NOMO-1 (cell line): ENCODE measurements at regions not wholly inside any gene's neighbourhood (a gene's known extent, or its start where the extent isn't known, plus 50 kb on each side); places are given as distances from the start of the nearest gene placed in this dataset.

ENCODE experiments used
- DNase-seq, 2 experiments: peaks; one replicate each; lab custom pipeline; 2025; ENCODE audit not compliant: unreplicated experiment in 2 of 2; lab: John Stamatoyannopoulos, UW

DNA sequence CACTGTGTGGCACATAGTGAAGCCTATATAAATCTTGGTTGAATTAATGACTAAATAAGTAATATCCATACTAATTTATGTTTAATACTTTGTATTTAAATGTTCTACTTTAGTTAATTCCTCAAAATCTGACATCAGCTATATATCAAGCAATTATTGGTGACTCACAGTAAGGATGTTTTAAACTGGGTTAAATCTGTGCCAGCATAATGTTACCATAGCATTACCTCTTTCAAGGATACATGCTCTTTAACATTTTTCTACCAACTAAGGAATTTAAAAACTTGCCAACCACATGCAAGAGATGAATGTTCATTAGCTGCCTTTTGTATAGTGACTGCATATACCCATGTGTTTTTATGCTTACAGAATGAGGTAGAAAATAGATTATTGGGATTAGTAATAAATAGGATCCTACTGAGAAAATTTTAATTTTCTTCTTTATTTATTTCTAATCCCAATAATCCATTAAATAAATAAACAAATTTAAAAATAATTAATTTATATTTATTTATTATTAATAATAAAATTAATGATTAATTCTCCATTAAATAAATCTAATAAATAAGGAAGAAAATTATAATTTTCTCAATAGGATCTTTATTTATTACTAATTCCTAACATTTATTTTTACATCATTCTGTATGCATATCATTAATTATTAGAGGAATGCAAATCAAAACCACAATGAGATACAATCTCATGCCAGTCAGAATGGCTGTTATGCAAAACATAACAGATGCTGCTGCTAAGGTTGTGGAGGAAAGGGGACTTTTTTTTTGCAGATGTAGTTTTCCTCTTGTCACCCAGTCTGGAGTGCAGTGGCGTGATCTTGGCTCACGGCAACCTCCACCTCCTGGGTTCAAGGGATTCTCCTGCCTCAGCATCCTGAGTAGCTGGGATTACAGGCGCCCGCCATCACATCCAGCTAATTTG lies 410.7 kb upstream of the DSEL start:
- DNase-seq: no peak

DNA sequence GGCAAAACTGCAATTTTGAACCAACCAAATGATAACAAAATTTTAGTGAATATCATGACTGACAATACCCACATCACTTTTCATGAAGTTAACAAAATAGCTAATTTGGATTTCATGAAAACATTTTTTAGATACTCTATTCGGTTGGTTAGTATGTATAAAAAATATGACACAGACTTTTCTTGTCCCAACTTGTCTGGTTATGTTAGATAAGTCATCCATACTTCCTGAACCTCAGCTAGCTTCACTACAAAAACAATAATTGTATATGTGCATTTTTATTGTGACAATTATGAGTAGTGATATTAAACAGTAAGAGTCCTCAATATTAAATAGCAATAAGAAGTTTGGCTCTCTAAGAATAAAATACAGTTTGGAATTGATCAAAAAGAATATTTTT lies 408.1 kb upstream of the DSEL start:
- no peak for DNase-seq

DNA sequence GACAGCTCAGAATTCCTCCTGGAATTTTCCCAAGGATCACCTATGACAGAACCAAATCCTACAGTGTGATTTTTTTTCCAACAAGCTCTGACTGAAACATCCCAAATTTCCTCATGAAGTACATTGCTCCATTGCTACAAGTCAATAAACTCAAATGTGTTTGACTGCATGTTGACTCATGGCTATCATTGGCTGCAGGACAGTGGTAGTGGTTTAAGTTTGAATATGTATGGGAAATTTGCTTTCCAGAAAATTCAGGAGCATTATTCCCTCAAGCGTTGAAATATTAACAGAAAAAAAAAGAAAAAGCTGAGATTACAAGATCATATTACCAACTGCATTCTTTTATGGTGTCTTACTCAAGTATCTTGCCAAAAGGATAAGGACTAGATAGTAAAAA lies 402.8 kb upstream of the DSEL start:
- DNase-seq: no peak

DNA sequence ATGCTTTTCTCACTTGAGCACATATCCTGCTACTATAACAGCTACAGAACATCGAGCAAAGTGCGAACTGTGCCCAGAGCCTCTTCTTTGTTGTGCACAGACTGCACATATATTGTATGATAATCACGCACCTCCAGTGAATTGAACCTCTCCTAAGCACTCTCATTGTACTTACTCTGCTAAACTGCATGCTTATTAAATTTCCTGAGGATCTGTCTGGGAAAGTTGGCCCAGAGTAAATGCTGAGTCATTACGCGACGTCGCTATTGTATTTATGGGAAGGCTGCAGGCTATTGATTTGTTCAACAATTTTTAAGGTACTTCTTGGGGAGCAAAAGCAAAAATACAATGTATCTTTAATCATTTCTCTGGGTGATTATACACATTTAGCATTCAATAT lies 399.6 kb upstream of the DSEL start:
- no peak for DNase-seq

DNA sequence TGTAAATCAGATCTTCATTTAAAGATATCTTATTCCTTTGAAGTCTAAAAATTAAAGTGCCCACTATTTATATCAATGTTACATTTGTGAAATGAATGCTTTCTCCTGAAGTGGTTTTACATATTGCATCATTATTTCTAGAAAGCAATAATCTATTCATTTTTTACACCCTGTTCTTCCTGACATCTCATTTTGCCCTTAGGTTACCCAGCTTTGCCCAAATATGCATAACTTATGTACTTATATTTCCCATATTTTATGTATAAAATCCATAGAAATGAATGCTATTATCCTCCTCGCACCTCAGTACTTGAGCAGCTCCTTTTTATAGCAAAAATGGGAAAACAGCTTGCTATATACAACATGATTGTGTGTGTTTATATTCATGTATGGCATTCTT lies 396.5 kb upstream of the DSEL start:
- no peak for DNase-seq

DNA sequence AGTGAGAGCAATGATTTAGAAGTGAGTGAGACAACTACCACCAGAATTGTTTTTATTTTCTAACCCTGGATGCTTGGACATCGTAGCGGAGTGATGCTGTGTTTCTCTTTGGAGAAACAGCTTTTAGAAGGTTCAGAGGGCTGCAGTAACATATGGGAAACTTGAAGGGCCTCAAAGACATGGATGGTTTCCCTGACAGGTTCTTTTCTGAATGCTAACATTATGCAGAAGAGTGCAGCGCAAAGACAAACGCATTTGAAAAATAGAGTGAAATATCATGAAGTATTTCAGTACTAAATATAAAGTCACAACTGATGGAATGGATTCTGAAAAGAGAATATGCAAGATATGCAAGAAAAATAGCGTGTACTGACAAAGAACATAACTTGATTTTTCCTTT lies 385.1 kb upstream of the DSEL start:
- DNase-seq: no peak

DNA sequence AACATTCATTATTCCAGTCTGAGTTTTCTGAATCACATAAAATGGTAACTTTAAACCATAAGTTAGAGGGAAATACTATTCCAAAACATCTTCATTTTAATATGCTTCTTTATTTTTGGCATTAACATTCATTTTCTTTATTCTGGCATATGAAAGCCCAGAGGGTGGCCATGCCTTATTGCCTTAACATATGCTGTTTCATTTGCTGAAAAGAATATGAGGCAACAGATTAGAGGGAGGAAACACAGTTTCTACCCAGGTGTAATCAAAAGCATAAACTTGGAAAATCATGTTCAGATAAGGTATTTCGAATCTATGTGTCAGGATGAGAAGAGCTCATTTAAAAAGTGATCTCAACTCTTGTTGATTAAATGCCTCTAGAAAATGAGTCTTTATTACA lies 379.9 kb upstream of the DSEL start:
- DNase-seq: no peak

DNA sequence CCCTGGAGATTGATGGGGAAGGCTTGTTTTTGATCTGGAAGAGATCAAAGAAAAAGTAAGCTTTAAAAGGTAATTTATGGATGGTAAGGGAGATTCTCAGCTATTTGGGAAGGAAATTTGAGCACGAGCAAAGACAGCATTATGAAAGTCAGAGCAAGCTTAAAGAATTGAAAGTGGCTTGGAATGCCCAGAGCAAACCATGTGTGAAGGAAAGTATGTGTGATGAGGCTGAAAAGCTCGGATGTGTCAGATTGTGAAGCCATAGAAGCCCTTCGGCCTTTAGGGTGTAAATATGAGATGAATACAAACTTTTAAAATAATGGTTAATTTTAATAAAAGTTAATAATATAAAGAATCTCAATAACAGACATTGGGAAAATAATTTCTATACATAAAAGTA lies 377.4 kb upstream of the DSEL start:
- DNase-seq: no peak

DNA sequence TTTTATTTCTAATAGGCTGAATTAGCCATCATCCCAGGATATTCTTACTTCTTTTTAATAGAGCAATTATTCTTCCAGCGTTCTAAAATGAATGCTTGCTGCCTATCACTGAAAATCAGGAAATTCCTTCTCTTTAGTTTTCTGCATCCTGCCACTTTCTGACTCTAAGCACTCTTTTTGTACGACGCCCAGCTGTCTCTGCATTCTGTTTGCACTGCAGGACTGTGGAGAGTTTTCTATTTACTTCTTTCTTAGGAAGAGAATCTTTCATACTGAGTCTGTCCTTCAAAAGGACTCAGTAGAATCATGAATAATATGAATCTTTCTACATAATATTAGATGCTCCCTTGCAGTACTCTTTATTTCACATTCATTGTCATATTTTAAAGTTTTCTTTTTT lies 360.4 kb upstream of the DSEL start:
- DNase-seq: no peak

DNA sequence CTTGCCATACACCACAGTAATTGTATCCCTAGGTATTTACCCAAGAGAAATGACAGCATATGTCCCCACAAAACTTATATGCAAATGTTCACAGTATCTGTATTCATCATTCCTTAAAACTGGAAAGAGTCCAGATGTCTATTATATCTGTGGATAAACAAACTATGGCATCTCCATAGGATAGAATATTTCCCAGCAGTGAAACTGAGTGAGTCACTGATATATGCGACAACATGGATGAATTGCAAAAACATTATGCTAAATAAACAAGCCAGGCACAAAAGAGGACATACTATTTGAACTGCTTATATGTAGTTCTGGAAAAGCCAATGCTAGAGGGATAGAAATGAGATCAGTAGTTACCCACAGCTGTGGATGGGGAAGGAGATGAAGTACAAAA lies 359.4 kb upstream of the DSEL start:
- no peak for DNase-seq

DNA sequence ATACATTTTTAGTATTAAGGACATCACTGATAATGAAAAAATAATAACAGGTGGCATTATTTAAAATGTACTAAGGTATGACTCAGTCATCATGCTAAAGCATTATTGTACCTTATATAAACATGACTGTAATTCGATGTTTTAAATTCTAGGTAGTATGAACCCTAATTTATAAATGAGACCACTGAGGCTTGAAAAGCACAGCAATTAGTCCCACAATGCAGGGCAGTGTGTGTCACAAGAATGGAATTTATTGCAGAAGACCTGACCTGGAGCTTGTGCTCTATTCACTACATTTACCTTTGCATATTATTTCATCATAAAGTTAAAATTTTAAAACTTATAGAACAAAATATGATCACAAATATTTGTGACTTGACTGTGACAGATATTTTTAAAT lies 358.5 kb upstream of the DSEL start:
- DNase-seq: no peak

DNA sequence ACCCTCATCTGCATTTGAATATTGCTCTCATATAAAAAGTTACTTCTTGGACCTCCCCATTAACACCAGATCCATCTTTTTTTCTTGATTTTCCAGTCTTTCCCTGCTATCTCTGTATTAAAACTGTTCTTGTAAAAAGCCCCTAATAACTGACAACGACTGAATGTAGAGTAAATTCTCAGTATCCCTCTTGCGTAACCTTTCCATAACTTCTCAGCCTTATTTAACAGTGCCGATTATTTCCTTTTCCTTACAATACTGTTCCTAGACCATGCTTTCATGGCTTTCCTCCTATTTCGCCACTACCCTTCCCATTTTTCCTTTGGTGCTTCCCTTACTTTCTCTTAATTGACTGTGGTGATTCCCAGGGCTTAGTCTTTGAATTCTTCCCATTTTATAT lies 348.9 kb upstream of the DSEL start:
- DNase-seq: no peak

DNA sequence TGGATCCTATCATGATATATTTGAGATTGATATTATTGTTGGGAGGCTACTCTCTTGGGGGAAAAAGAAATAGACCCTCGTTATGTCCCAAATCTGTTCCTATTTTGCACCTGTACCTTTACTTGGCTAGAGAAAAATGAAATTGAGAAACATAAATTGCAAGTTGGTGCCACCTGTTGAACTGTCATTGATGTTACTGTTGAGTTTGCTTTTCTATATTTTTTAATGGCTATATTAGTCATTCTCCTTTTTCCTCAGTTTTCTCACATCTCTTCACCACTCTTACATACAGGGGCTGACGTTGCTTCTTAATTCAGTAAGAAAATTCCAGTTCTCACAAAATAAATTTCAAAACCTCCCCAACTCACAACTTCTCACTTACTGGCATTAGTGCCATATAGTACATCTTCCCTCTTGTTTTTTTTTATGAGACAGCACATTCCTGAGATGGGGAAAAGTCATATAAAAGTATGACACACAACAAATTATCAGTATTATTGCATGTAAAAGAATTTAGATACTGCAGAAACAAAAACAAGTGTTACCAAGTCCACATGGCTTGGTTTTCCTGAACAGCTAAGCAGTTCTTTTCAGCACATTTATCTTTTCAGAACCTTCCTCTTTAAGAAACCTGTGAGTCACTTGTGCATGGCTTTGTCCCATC lies 348.3 kb upstream of the DSEL start:
- no peak for DNase-seq

DNA sequence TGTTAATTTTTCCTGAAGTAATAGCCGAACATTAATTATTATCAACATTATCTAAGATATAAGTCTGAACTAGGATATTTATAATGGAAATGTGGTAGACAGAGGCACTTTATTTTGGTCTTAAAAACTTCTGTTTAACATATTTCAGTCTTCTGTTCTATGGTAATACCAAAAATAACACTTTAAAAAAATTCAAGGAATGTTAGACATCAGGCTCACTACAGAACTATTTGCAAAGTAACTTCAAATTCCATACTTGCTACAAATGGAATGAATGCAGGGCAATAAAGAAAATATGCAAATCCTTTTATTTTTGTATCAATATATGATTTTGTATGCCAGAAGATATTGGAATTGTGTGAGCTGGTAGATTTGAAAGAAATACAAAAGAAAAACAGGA lies 345.5 kb upstream of the DSEL start:
- no peak for DNase-seq

DNA sequence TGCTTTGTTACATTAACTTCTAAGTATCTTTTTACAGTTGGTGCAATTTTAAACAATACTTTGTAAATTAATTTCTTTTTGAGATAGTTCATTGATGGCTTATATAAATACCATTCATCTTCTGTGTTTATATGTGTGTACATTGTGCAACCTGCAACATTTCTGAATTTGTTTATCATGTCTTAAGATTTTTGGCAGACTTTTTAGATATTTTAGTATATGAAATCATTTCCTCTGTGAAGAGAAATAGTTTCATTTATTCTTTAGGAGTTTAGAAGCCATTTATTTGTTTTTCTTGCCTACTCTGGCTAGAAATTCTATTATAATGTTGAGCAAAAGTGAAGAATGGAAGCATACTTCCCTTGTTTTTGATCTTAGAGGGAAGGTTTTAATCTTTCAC lies 337.8 kb upstream of the DSEL start:
- no peak for DNase-seq

DNA sequence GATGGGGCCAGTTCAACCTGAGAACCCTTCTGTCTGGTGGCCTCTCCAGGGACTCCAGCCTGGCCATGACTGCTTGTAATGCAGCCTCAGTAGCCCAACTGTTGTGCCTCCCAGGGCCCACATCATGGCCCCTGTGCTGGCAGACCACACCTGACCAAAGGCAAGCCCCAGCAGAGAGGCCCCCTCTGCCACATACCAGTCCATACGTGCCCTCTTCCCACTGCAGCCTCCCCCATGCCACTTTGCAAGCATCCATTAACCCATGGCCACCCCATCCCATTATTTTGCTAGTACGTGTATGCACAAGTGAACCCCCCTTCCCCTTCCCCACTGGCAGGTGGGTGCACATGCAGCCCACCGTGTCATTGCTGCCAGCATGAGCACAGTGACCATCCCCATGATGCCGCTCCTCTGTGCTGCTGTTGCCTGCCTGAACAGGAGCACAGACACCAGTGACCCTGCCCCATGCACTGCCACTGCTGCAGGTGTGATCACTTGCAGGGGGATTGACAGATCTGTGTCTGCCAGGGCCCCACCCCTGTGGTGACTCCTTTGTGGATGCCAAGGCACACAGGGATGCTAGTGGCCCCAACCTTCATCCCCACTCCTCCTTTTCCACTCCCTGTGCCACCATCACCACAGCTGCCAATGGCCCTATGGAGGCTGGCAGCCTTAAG lies 330.0 kb upstream of the DSEL start:
- no peak for DNase-seq

DNA sequence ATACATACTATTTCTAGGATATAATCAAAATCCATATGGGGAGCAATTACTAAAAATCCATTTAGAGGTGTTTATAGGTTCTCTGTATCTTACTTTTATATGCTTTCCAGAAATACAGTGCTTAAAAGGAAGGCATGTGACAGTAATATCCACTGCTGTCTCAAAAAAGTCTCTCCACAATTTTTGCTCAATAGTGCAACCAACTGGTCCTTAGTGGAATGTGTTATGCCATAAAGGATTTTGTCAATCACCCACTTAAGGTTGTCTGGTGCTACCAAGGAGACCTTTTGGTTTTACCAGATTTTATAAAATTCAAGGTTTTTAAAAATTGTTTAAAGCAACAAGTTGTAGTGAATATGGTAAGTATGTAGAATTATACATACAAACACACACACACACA lies 328.5 kb upstream of the DSEL start:
- no peak for DNase-seq

DNA sequence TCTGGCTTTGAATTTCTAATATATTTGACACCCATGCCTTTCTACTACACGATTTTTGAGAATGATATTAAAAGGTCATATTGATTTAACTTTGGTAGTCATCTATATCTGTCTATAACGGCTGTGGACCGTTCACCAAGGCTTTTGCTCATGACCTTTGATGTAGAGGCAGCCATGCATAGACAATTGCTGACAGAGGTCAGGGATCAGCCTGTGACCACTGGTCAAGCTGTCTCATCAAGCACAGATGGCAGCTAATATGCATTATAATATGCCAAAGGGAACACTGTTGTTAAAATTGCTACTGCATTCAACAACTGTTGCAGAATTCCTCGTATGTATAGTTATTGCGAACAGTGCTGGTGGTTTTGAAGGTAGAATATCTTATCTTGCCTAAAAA lies 323.9 kb upstream of the DSEL start:
- no peak for DNase-seq

DNA sequence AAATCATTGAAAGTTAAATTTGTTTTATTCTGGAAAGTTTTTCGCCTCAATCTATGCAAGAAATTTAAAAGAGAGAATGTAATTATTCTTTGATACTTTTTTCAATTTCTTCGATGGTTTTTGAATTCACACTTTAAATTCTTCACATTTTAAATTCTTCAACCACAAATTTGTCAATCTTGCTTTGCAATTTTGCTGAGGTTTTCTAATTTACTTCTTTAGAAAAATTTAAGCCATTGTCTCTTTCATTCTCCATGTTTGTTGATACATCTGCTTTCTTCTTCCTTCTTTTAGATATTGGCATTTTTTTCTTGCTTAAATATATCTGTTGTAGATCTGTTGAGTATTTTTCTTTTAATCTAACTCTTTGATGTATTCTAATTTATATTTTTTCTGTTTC lies 301.9 kb upstream of the DSEL start:
- no peak for DNase-seq

DNA sequence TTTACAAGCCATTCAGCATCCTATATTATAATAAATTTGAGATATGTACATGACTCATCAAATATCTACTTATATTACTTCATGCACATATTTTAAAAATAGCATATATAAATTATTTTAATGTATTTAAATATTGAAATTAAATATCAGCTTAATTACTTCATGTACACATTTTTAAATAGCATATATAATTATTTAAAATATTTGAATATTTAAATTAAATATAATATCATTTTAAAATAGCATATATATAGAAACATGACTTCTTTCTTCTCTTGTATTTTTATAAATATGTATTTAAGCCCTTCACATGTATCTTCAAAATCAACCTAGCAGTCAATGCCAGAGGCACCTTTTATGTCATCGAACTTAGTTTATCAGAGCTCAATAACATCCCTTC lies 298.8 kb upstream of the DSEL start:
- DNase-seq: no peak

DNA sequence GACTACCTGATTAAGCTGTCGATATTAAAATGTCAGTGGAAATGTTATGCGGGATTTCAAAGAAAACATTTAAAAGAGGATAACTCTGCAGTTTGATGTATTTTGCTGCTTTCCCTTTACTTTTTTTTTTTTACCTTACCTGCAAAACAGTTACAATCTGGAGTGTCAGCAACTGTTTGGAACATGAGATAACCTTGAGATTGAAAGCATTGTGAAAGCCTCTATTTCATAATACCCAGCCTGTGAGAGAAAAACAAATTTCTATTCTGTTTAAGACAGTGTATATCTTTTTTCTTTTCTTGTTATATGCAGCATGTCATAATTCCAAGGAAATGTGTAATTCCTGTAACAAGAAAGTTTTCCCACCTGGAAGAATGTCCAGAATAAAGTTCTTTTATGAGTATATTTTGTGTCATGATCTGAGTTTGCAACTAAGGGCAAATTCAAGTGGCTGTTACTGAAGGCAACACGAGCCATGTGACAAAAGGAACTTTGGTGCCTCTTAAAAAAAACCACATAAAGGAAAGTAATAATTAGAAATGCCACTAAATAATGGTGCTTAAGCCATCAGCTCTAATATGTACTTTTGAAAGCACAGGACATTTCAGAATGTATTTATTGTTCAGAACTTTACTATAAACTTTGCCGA lies 297.0 kb upstream of the DSEL start:
- no peak for DNase-seq
